Loucy (cell line): ENCODE measurements at regions not wholly inside any gene's neighbourhood (a gene's known extent, or its start where the extent isn't known, plus 50 kb on each side); places are given as distances from the start of the nearest gene placed in this dataset.

Source experiments
- H2AFZ ChIP-seq: fragments of 200-600 bp; sonication (generic); 2 replicates; pipeline ENCODE4 v1.6.0; 2016; ENCODE audit warnings: antibody characterized with exemption, mild to moderate bottlenecking, low read length, moderate library complexity
- H3F3A ChIP-seq: fragments of 200-600 bp; 2 replicates; pipeline ENCODE4 v1.6.0; 2016; ENCODE audit warnings: antibody characterized with exemption, low read depth, mild to moderate bottlenecking
- H3K27me3 ChIP-seq: fragments of 200-600 bp; sonication (generic); 2 replicates; pipeline ENCODE4 v1.6.1; 2014; ENCODE audit warnings: low read length, mild to moderate bottlenecking; ENCODE audit not compliant: insufficient read depth, poor library complexity, severe bottlenecking
- H3K36me3 ChIP-seq: fragments of 200-600 bp; sonication (generic); 2 replicates; pipeline ENCODE4 v1.6.1; 2016; ENCODE audit warnings: low read length; ENCODE audit not compliant: insufficient read depth
- H3K4me1 ChIP-seq: fragments of 200-600 bp; sonication (generic); 2 replicates; pipeline ENCODE4 v1.5.1; 2014; ENCODE audit warnings: low read length, mild to moderate bottlenecking; ENCODE audit not compliant: insufficient read depth, poor library complexity, severe bottlenecking
- H3K4me2 ChIP-seq: fragments of 200-600 bp; sonication (generic); 2 replicates; pipeline ENCODE4 v1.6.0; 2014; ENCODE audit warnings: antibody characterized with exemption, low read length, low read depth, mild to moderate bottlenecking; ENCODE audit not compliant: poor library complexity, severe bottlenecking
- H3K4me3 ChIP-seq: fragments of 200-600 bp; sonication (generic); 2 replicates; pipeline ENCODE4 v1.5.1; 2014; ENCODE audit warnings: low read length, mild to moderate bottlenecking, mixed read lengths; ENCODE audit not compliant: poor library complexity, severe bottlenecking
- H3K79me2 ChIP-seq: fragments of 200-600 bp; sonication (generic); 2 replicates; pipeline ENCODE4 v1.6.1; 2014; ENCODE audit warnings: low read length; ENCODE audit not compliant: insufficient read depth
- H3K9ac ChIP-seq: fragments of 200-600 bp; sonication (generic); 2 replicates; pipeline ENCODE4 v1.6.0; 2014; ENCODE audit warnings: mild to moderate bottlenecking, low read depth, low read length, moderate library complexity; ENCODE audit not compliant: poor library complexity, severe bottlenecking
- H3K9me2 ChIP-seq: fragments of 200-600 bp; sonication (generic); replicated peaks from 2 replicates; pipeline ENCODE4 v1.6.1; 2016; ENCODE audit warnings: low read depth, low read length, mixed read lengths
- H3K9me3 ChIP-seq: fragments of 200-600 bp; sonication (generic); 2 replicates; pipeline ENCODE4 v1.6.1; 2014; ENCODE audit warnings: mild to moderate bottlenecking, antibody characterized with exemption, low read length, low read depth; ENCODE audit not compliant: insufficient read depth
- H4K20me1 ChIP-seq: fragments of 200-600 bp; sonication (generic); 2 replicates; pipeline ENCODE4 v1.6.0; 2014; ENCODE audit warnings: antibody characterized with exemption, low read length, mild to moderate bottlenecking; ENCODE audit not compliant: insufficient read depth, poor library complexity, severe bottlenecking
- EZH2phosphoT487 ChIP-seq: fragments of 200-600 bp; IDR thresholded peaks from 2 replicates; pipeline ENCODE4 v1.6.1; 2018; ENCODE audit warnings: antibody characterized with exemption, mild to moderate bottlenecking, moderate library complexity, borderline replicate concordance
- TF ChIP-seq, protein P1 (sequence below): fragments of 200-600 bp; sonication (generic); conservative IDR thresholded peaks from 2 replicates; pipeline ENCODE4 v1.5.1; 2014; ENCODE audit warnings: mild to moderate bottlenecking, antibody characterized with exemption, low read length

DNA sequence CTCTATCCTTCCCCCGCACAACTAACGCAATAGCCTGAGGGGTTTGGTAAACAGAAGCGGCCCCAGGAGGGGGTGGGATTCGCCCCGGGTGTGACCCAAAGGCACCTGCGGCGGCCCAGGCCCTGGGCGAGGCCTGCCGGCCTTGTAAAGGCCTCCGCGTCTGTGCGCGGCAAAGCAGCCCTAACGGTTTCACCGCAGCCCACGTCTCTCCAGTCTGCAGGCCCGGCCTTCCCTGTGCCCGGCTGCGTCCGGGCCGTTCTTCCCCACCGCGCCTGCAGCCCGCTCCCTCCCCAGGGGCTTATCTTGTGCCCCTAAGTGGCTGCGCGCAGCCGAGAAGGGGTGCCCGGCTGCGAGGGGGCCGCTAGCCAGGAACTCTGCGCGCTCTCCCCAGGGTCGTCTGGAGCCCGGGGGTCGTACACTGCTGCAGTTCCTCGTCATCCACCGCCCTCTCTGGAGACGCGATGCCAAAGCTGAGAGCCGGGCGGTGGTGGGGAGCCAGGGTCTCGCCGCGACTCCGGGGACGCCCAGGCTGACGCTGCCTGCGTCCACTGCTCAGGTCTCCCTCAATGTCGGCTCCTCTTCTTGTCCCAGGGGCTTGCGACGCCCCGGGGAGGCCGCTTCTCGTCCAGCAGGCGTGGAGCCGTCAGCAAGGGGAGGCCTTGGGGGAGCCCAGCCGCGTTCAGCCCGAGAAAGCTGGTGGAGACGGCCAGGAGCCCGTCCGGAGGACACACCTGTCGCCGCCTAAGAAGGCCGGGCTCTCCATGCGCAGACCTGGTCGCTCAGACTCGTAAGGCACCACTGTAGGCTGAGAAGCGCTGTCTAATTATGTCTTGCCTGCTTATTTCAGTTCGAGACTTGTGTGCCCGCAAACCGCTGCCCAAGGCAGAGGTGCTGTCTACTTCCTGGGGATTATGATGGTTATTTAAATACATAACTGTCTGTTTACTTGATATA lies 132.3 kb downstream of the SPAG6 start:
- H3K27me3 ChIP-seq: no peaks in the 10 kb centered on the region
- no peaks in the 10 kb centered on the region for H3F3A ChIP-seq
- H3K36me3 ChIP-seq: no peaks in the 10 kb centered on the region
- peak overlapping the region; percentile 48 for H3K4me2 ChIP-seq
- no peak overlapping the region for H3K9ac ChIP-seq
- no peaks in the 10 kb centered on the region for H3K9me2 ChIP-seq
- TF ChIP-seq, protein P1, sequence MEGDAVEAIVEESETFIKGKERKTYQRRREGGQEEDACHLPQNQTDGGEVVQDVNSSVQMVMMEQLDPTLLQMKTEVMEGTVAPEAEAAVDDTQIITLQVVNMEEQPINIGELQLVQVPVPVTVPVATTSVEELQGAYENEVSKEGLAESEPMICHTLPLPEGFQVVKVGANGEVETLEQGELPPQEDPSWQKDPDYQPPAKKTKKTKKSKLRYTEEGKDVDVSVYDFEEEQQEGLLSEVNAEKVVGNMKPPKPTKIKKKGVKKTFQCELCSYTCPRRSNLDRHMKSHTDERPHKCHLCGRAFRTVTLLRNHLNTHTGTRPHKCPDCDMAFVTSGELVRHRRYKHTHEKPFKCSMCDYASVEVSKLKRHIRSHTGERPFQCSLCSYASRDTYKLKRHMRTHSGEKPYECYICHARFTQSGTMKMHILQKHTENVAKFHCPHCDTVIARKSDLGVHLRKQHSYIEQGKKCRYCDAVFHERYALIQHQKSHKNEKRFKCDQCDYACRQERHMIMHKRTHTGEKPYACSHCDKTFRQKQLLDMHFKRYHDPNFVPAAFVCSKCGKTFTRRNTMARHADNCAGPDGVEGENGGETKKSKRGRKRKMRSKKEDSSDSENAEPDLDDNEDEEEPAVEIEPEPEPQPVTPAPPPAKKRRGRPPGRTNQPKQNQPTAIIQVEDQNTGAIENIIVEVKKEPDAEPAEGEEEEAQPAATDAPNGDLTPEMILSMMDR: no peak
- no peak for TF ChIP-seq EZH2phosphoT487
- peaks cover 39% of the 10 kb centered on the region for H3K4me1 ChIP-seq
- H4K20me1 ChIP-seq: no peaks in the 10 kb centered on the region
- peak overlapping the region; percentile 35 for H2AFZ ChIP-seq
- H3K9me3 ChIP-seq: no peaks in the 10 kb centered on the region
- H3K79me2 ChIP-seq: peaks cover 3% of the 10 kb centered on the region; the same call in 1 of the 2 replicates
- H3K4me3 ChIP-seq: peak overlapping the region; percentile 18

- Histone ChIP-seq H2AFZ (peak overlapping the region; percentile 35), H3K4me1 (peaks cover 45% of the 10 kb centered on the region), H3K9ac (peak overlapping the region; percentile 14), H3K4me2 (peak overlapping the region; percentile 48), H3K79me2 (peaks cover 3% of the 10 kb centered on the region; the same call in 1 of the 2 replicates), H3K27me3 (no peaks in the 10 kb centered on the region), H3K4me3 (peak overlapping the region; percentile 18), H3K9me2 (no peaks in the 10 kb centered on the region), H3F3A (no peaks in the 10 kb centered on the region), H3K9me3 (no peaks in the 10 kb centered on the region), H4K20me1 (no peaks in the 10 kb centered on the region), H3K36me3 (no peaks in the 10 kb centered on the region)
- no peak for TF ChIP-seq EZH2phosphoT487
- TF ChIP-seq, protein P1: no peak
These were observed 133.4 kb downstream of the SPAG6 start for GRCh38 chr10:22478555-22479334.

GRCh38 chr10:22479419-22479818 lies 134.1 kb downstream of the SPAG6 start:
- no peaks in the 10 kb centered on the region for H4K20me1 ChIP-seq
- H3K9ac ChIP-seq: peak overlapping the region; percentile 14
- no peaks in the 10 kb centered on the region for H3K27me3 ChIP-seq
- H3K9me2 ChIP-seq: no peaks in the 10 kb centered on the region
- H2AFZ ChIP-seq: 0 out of 2 replicates have a peak overlapping the region, but pooled peaks have one; percentile 6
- H3F3A ChIP-seq: no peaks in the 10 kb centered on the region
- no peak for TF ChIP-seq EZH2phosphoT487
- TF ChIP-seq, protein P1: no peak
- H3K36me3 ChIP-seq: no peaks in the 10 kb centered on the region
- peaks cover 3% of the 10 kb centered on the region; the same call in 1 of the 2 replicates for H3K79me2 ChIP-seq
- H3K9me3 ChIP-seq: no peaks in the 10 kb centered on the region
- H3K4me1 ChIP-seq: peaks cover 45% of the 10 kb centered on the region
- no peak overlapping the region for H3K4me3 ChIP-seq
- peak overlapping the region; percentile 48 for H3K4me2 ChIP-seq
